GM12878 (cell line): ENCODE measurements at regions not wholly inside any gene's neighbourhood (a gene's known extent, or its start where the extent isn't known, plus 50 kb on each side); places are given as distances from the start of the nearest gene placed in this dataset.

ENCODE experiments used
- ATAC-seq: fragments of 200-7000 bp; cut with Tn5 transposase; 3 replicates; pipeline ENCODE4 v1.9.1; 2020; ENCODE audit warnings: mild to moderate bottlenecking, moderate library complexity
- BruUV-seq: library from RNA; stranded (reverse); fragments of 400-500 nt; replicated peaks from 2 replicates; lab custom pipeline; 2021; lab: Mats Ljungman, UMichigan
- CTCF ChIA-PET: fragments of 300-600 bp; sonication (Branson Sonifier 250); formaldehyde crosslinking; extraction: SDS; loops from one replicate; lab custom pipeline; 2021; ENCODE audit warnings: inconsistent platforms; lab: Yijun Ruan, JAX
- POLR2A ChIA-PET: fragments of 350-600 bp; formaldehyde crosslinking; extraction: SDS; loops from one replicate; lab custom pipeline; 2021; ENCODE audit warnings: inconsistent platforms; lab: Charles Lee
- RAD21 ChIA-PET: fragments of 300-600 bp; sonication (Branson Sonifier 250); formaldehyde crosslinking; loops from one replicate; lab custom pipeline; 2023; ENCODE audit warnings: antibody characterized with exemption; ENCODE audit not compliant: unreplicated experiment; lab: Charles Lee
- SMC1A ChIA-PET: fragments of 300-600 bp; sonication (Branson Sonifier 250); formaldehyde crosslinking; loops from one replicate; lab custom pipeline; 2023; ENCODE audit not compliant: unreplicated experiment, uncharacterized antibody; lab: Charles Lee
- DNase-seq: peaks from one replicate; pipeline ENCODE4 v3.0.0-alpha.2; 2011; ENCODE audit warnings: low read depth, low spot score
- FAIRE-seq: peaks from 3 replicates; lab custom pipeline; 2011; peaks lifted over from hg19 to GRCh38; lab: Jason Lieb, UNC
- H2AFZ ChIP-seq: 2 replicates; pipeline ENCODE4 v1.6.0; 2011; ENCODE audit warnings: low read depth, low read length, control low read depth; ENCODE audit not compliant: control insufficient read depth
- H3K27ac ChIP-seq: 2 replicates; pipeline ENCODE4 v1.5.1; 2011; ENCODE audit warnings: control low read depth; ENCODE audit not compliant: control insufficient read depth, insufficient read depth
- H3K27me3 ChIP-seq, 2 experiments: replicated peaks in 1 of 2; 2 replicates each; pipeline versions ENCODE4 v1.6.0 to v1.6.1; 2011; ENCODE audit warnings: low read length in 1 of 2; ENCODE audit not compliant: control insufficient read depth in 2 of 2, insufficient read depth in 2 of 2
- H3K36me3 ChIP-seq, 2 experiments: 2 replicates each; pipeline ENCODE4 v1.5.1; 2011; ENCODE audit warnings: low read length in 1 of 2; ENCODE audit not compliant: control insufficient read depth in 2 of 2, insufficient read depth in 2 of 2
- H3K4me1 ChIP-seq: 2 replicates; pipeline ENCODE4 v1.6.1; 2011; ENCODE audit warnings: mild to moderate bottlenecking, low read length, moderate library complexity, mixed read lengths; ENCODE audit not compliant: control insufficient read depth, insufficient read depth
- H3K4me2 ChIP-seq: 2 replicates; pipeline ENCODE4 v1.6.0; 2011; ENCODE audit warnings: control low read depth; ENCODE audit not compliant: control insufficient read depth, insufficient read depth
- H3K4me3 ChIP-seq: fragments of 200-600 bp; sonication (generic); 2 replicates; pipeline ENCODE4 v1.5.1; 2016
- H3K79me2 ChIP-seq: 2 replicates; pipeline ENCODE4 v1.6.0; 2011; ENCODE audit warnings: low read length; ENCODE audit not compliant: control insufficient read depth, insufficient read depth
- H3K9ac ChIP-seq: 2 replicates; pipeline ENCODE4 v1.8.0; 2011; ENCODE audit warnings: low read length, control low read depth, mixed read lengths; ENCODE audit not compliant: control insufficient read depth, insufficient read depth
- H3K9me3 ChIP-seq: replicated peaks from 3 replicates; pipeline ENCODE4 v1.5.1; 2011; ENCODE audit warnings: mild to moderate bottlenecking, low read length; ENCODE audit not compliant: control insufficient read depth, insufficient read depth
- H4K20me1 ChIP-seq: 2 replicates; pipeline ENCODE4 v1.6.0; 2011; ENCODE audit not compliant: control insufficient read depth, insufficient read depth
- ATF2 ChIP-seq: IDR thresholded peaks from 2 replicates; pipeline ENCODE4 v1.6.1; 2012; ENCODE audit warnings: low read length, inconsistent platforms
- ATF3 ChIP-seq: IDR thresholded peaks from 2 replicates; pipeline ENCODE4 v1.6.1; 2011; ENCODE audit warnings: low read depth, mild to moderate bottlenecking, low read length, moderate library complexity, borderline replicate concordance; ENCODE audit errors: extremely low read depth
- CHD2 ChIP-seq: IDR thresholded peaks from 2 replicates; pipeline ENCODE4 v1.6.1; 2011; ENCODE audit warnings: low read depth, low read length, improper control_type of control experiment, borderline replicate concordance
- FOS ChIP-seq: IDR thresholded peaks from 3 replicates; pipeline ENCODE4 v1.6.1; 2011; ENCODE audit warnings: borderline replicate concordance; ENCODE audit not compliant: insufficient read length; ENCODE audit errors: extremely low read depth
- HDAC6 ChIP-seq: fragments of 200-600 bp; sonication (generic); IDR thresholded peaks from one replicate; pipeline ENCODE4 v1.8.0; 2017; ENCODE audit warnings: antibody characterized with exemption; ENCODE audit not compliant: unreplicated experiment
- JUND ChIP-seq: IDR thresholded peaks from 2 replicates; pipeline ENCODE4 v1.6.1; 2012; ENCODE audit warnings: low read depth, mild to moderate bottlenecking, low read length, improper control_type of control experiment, moderate library complexity
- KLF5 ChIP-seq: fragments of 450-650 bp; IDR thresholded peaks from 2 replicates; pipeline ENCODE4 v1.6.1; 2014; ENCODE audit warnings: mild to moderate bottlenecking; ENCODE audit not compliant: partially characterized antibody
- MLLT1 ChIP-seq: fragments of 450-650 bp; IDR thresholded peaks from 2 replicates; pipeline ENCODE4 v1.6.1; 2016; ENCODE audit warnings: mild to moderate bottlenecking
- MTA3 ChIP-seq: IDR thresholded peaks from 2 replicates; pipeline ENCODE4 v1.6.1; 2012; ENCODE audit warnings: low read length, inconsistent platforms, borderline replicate concordance
- NFYB ChIP-seq: IDR thresholded peaks from 2 replicates; pipeline ENCODE4 v1.6.1; 2011; ENCODE audit warnings: low read depth, mild to moderate bottlenecking, low read length, improper control_type of control experiment, moderate library complexity; ENCODE audit not compliant: insufficient read depth
- PML ChIP-seq: IDR thresholded peaks from 2 replicates; pipeline ENCODE4 v1.6.1; 2012; ENCODE audit warnings: low read length, inconsistent platforms
- RELA ChIP-seq: fragments of 450-650 bp; IDR thresholded peaks from 2 replicates; pipeline ENCODE4 v1.8.0; 2014; ENCODE audit warnings: borderline replicate concordance; ENCODE audit not compliant: partially characterized antibody
- SIN3A ChIP-seq: IDR thresholded peaks from 2 replicates; pipeline ENCODE4 v1.6.1; 2012; ENCODE audit warnings: low read depth, low read length, improper control_type of control experiment
- SIX5 ChIP-seq: IDR thresholded peaks from 2 replicates; pipeline ENCODE4 v1.6.1; 2011; ENCODE audit warnings: mild to moderate bottlenecking, low read depth, low read length, moderate library complexity; ENCODE audit not compliant: severe bottlenecking
- SMAD5 ChIP-seq: IDR thresholded peaks from 2 replicates; pipeline ENCODE4 v1.6.1; 2016; ENCODE audit warnings: antibody characterized with exemption, low read depth
- TCF3 ChIP-seq: IDR thresholded peaks from 2 replicates; pipeline ENCODE4 v1.6.1; 2012; ENCODE audit warnings: low read depth, mild to moderate bottlenecking, low read length, borderline replicate concordance; ENCODE audit not compliant: insufficient read depth
- TCF7 ChIP-seq: IDR thresholded peaks from 2 replicates; pipeline ENCODE4 v1.6.1; 2014; ENCODE audit warnings: antibody characterized with exemption, borderline replicate concordance
- ZNF592 ChIP-seq: fragments of 450-650 bp; IDR thresholded peaks from 2 replicates; pipeline ENCODE4 v1.6.1; 2017; ENCODE audit warnings: mild to moderate bottlenecking, moderate library complexity
- in situ Hi-C: fragments of 300-500 bp; cut with MboI; formaldehyde crosslinking; loops from 9 replicates; pipeline ENCODE4 v1.14.3; 2018; ENCODE audit warnings: mixed read lengths
- intact Hi-C: fragments of 100-400 bp; cut with micrococcal nuclease; formaldehyde crosslinking; loops from one replicate; pipeline ENCODE4 v1.14.2; 2022; ENCODE audit not compliant: unreplicated experiment

GRCh38 chr15:95595759-95596158 is 734.7 kb upstream of the NR2F2 start:
- Histone ChIP-seq H3K27me3 (no peaks in the 10 kb centered on the region), H3K36me3 (no peaks in the 10 kb centered on the region), H3K9me3 (no peaks in the 10 kb centered on the region; the same call in 2 of the 3 replicates), H3K9ac (no peak overlapping the region), H3K4me3 (no peak overlapping the region), H3K4me2 (no peak overlapping the region), H3K4me1 (no peaks in the 10 kb centered on the region), H3K79me2 (no peaks in the 10 kb centered on the region), H3K27ac (no peak overlapping the region), H2AFZ (no peak overlapping the region), H4K20me1 (no peaks in the 10 kb centered on the region)
- ChIA-PET RAD21 (no interaction called here), SMC1A (no interaction called here), CTCF (no interaction called here), POLR2A (no interaction called here)
- BruUV-seq: no TSS peak
- no peak for FAIRE-seq
- TF ChIP-seq MLLT1: no peak
- TF ChIP-seq TCF7: no peak
- no peak for TF ChIP-seq SIX5
- TF ChIP-seq SMAD5: no peak
- no peak for TF ChIP-seq KLF5
- no peak for TF ChIP-seq ATF3
- TF ChIP-seq CHD2: no peak
- no peak for TF ChIP-seq ZNF592
- TF ChIP-seq TCF3: no peak
- TF ChIP-seq RELA: no peak
- no peak for TF ChIP-seq PML
- no peak for TF ChIP-seq HDAC6
- TF ChIP-seq JUND: no peak
- no peak for TF ChIP-seq MTA3
- TF ChIP-seq FOS: no peak
- TF ChIP-seq NFYB: no peak
- TF ChIP-seq SIN3A: no peak
- TF ChIP-seq ATF2: no peak
- ATAC-seq: no peak
- in situ Hi-C loops: no loop called here
- no peak for DNase-seq
- intact Hi-C loops: no loop called here
